SK-N-SH treated with all-trans-retinoic acid at 6 μM for 48 hours (cell line): ENCODE measurements at regions not wholly inside any gene's neighbourhood (a gene's known extent, or its start where the extent isn't known, plus 50 kb on each side); places are given as distances from the start of the nearest gene placed in this dataset.

Experiments used
- ATAC-seq: fragments of 200-7000 bp; cut with Tn5 transposase; 3 replicates; pipeline ENCODE4 v1.9.1; 2020; ENCODE audit warnings: mild to moderate bottlenecking, moderate library complexity
- ARNTL ChIP-seq: fragments of 450-650 bp; formaldehyde crosslinking; IDR thresholded peaks from 2 replicates; pipeline ENCODE4 v1.5.0; 2020; ENCODE audit warnings: low read depth, mild to moderate bottlenecking, moderate library complexity, borderline replicate concordance
- BACH2 ChIP-seq: fragments of 250-450 bp; sonication (Bioruptor Pico); IDR thresholded peaks from 2 replicates; pipeline ENCODE4 v1.9.0; 2021; ENCODE audit warnings: mild to moderate bottlenecking, borderline replicate concordance
- CSDC2 ChIP-seq: fragments of 250-450 bp; sonication (Bioruptor Pico); IDR thresholded peaks from 2 replicates; pipeline ENCODE4 v1.5.0; 2020; ENCODE audit warnings: mild to moderate bottlenecking, moderate library complexity
- ESRRG ChIP-seq: fragments of 250-450 bp; sonication (Bioruptor Pico); IDR thresholded peaks from 2 replicates; pipeline ENCODE4 v1.6.1; 2021; ENCODE audit warnings: mild to moderate bottlenecking
- GLIS3 ChIP-seq: fragments of 250-450 bp; sonication (Bioruptor Pico); IDR thresholded peaks from 2 replicates; pipeline ENCODE4 v1.5.0; 2020; ENCODE audit warnings: mild to moderate bottlenecking, moderate library complexity
- ISL1 ChIP-seq: fragments of 250-450 bp; sonication (Bioruptor Pico); IDR thresholded peaks from 2 replicates; pipeline ENCODE4 v2.1.2; 2022; ENCODE audit warnings: mild to moderate bottlenecking, moderate library complexity
- OSR1 ChIP-seq: fragments of 250-450 bp; sonication (Bioruptor Pico); IDR thresholded peaks from 2 replicates; pipeline ENCODE4 v1.8.0; 2022; ENCODE audit warnings: moderate library complexity, mild to moderate bottlenecking, inconsistent platforms
- PPARA ChIP-seq: fragments of 250-450 bp; sonication (Bioruptor Pico); IDR thresholded peaks from 2 replicates; pipeline ENCODE4 v1.5.0; 2020; ENCODE audit warnings: mild to moderate bottlenecking, borderline replicate concordance
- RARB ChIP-seq: fragments of 250-450 bp; sonication (Bioruptor Pico); IDR thresholded peaks from 2 replicates; pipeline ENCODE4 v1.8.0; 2021; ENCODE audit warnings: mild to moderate bottlenecking, moderate library complexity
- SNAI2 ChIP-seq: fragments of 250-450 bp; sonication (Bioruptor Pico); IDR thresholded peaks from 2 replicates; pipeline ENCODE4 v1.5.0; 2020; ENCODE audit warnings: mild to moderate bottlenecking, moderate library complexity
- TOX ChIP-seq: fragments of 250-450 bp; sonication (Bioruptor Pico); IDR thresholded peaks from 2 replicates; pipeline ENCODE4 v1.8.0; 2021; ENCODE audit warnings: mild to moderate bottlenecking, moderate library complexity, borderline replicate concordance
- ZC3H10 ChIP-seq: fragments of 250-450 bp; sonication (Bioruptor Pico); IDR thresholded peaks from 2 replicates; pipeline ENCODE4 v1.5.1; 2021; ENCODE audit warnings: mild to moderate bottlenecking, moderate library complexity
- ZFP3 ChIP-seq: fragments of 250-450 bp; sonication (Bioruptor Pico); IDR thresholded peaks from 2 replicates; pipeline ENCODE4 v1.5.0; 2020; ENCODE audit warnings: mild to moderate bottlenecking, moderate library complexity
- ZFP30 ChIP-seq: fragments of 450-650 bp; formaldehyde crosslinking; IDR thresholded peaks from 2 replicates; pipeline ENCODE4 v1.5.0; 2022; ENCODE audit warnings: mild to moderate bottlenecking, moderate library complexity
- ZNF565 ChIP-seq: fragments of 450-650 bp; formaldehyde crosslinking; conservative IDR thresholded peaks from 2 replicates; pipeline ENCODE4 v1.5.0; 2020; ENCODE audit warnings: low read depth, mild to moderate bottlenecking, moderate library complexity
- ZNF70 ChIP-seq: fragments of 450-650 bp; formaldehyde crosslinking; IDR thresholded peaks from 2 replicates; pipeline ENCODE4 v1.5.0; 2020; ENCODE audit warnings: mild to moderate bottlenecking, moderate library complexity
- ZNF8 ChIP-seq: fragments of 450-650 bp; formaldehyde crosslinking; IDR thresholded peaks from 2 replicates; pipeline ENCODE4 v1.5.0; 2020; ENCODE audit warnings: mild to moderate bottlenecking, moderate library complexity
- TF ChIP-seq, protein P1 (sequence below): fragments of 250-450 bp; sonication (Bioruptor Pico); IDR thresholded peaks from 2 replicates; pipeline ENCODE4 v1.5.0; 2020; ENCODE audit warnings: mild to moderate bottlenecking, moderate library complexity
- TF ChIP-seq, protein P2 (sequence below): fragments of 250-450 bp; sonication (Bioruptor Pico); IDR thresholded peaks from 2 replicates; pipeline ENCODE4 v1.8.0; 2020; ENCODE audit warnings: mild to moderate bottlenecking, moderate library complexity, borderline replicate concordance
- TF ChIP-seq, protein P3 (sequence below): fragments of 250-450 bp; sonication (Bioruptor Pico); IDR thresholded peaks from 2 replicates; pipeline ENCODE4 v1.8.0; 2021; ENCODE audit warnings: low read depth, mild to moderate bottlenecking, moderate library complexity, borderline replicate concordance
- TF ChIP-seq, protein P4 (sequence below): fragments of 250-450 bp; sonication (Bioruptor Pico); IDR thresholded peaks from 2 replicates; pipeline ENCODE4 v1.5.1; 2021; ENCODE audit warnings: mild to moderate bottlenecking, moderate library complexity

DNA sequence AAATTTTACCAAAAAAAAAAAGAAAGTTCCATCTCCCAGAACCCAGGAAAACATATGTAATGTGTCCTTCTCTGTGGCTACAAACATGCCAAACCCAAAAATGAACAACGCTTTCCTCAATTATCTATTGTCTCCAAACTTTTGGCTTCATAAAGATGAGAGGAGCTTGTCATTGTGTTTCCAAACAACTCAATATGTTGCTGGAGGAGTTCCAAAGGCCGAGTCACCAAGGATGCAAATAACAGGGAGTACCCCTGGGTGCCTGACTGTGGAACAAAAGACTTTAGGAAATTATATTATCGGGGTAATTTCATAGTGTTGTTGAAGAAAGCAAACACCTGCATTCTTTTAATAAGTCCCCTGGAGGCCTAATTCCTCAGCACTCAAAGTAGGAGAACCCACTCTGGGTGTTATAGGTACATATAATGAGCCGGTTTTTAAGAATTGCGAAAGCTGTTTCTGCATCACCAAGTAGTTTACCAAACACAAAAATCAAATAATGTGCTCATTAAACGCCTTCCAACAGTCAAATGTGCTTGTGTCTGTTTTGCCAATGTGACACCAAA lies 206.3 kb upstream of the PRICKLE2 start:
- TF ChIP-seq, protein P1, sequence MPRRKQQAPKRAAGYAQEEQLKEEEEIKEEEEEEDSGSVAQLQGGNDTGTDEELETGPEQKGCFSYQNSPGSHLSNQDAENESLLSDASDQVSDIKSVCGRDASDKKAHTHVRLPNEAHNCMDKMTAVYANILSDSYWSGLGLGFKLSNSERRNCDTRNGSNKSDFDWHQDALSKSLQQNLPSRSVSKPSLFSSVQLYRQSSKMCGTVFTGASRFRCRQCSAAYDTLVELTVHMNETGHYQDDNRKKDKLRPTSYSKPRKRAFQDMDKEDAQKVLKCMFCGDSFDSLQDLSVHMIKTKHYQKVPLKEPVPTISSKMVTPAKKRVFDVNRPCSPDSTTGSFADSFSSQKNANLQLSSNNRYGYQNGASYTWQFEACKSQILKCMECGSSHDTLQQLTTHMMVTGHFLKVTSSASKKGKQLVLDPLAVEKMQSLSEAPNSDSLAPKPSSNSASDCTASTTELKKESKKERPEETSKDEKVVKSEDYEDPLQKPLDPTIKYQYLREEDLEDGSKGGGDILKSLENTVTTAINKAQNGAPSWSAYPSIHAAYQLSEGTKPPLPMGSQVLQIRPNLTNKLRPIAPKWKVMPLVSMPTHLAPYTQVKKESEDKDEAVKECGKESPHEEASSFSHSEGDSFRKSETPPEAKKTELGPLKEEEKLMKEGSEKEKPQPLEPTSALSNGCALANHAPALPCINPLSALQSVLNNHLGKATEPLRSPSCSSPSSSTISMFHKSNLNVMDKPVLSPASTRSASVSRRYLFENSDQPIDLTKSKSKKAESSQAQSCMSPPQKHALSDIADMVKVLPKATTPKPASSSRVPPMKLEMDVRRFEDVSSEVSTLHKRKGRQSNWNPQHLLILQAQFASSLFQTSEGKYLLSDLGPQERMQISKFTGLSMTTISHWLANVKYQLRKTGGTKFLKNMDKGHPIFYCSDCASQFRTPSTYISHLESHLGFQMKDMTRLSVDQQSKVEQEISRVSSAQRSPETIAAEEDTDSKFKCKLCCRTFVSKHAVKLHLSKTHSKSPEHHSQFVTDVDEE (CRISPR knock-in tag): no peak
- TF ChIP-seq ARNTL (CRISPR knock-in tag) (no peak), RARB (CRISPR knock-in tag) (no peak), CSDC2 (no peak), TOX (CRISPR knock-in tag) (no peak)
- TF ChIP-seq, protein P2, sequence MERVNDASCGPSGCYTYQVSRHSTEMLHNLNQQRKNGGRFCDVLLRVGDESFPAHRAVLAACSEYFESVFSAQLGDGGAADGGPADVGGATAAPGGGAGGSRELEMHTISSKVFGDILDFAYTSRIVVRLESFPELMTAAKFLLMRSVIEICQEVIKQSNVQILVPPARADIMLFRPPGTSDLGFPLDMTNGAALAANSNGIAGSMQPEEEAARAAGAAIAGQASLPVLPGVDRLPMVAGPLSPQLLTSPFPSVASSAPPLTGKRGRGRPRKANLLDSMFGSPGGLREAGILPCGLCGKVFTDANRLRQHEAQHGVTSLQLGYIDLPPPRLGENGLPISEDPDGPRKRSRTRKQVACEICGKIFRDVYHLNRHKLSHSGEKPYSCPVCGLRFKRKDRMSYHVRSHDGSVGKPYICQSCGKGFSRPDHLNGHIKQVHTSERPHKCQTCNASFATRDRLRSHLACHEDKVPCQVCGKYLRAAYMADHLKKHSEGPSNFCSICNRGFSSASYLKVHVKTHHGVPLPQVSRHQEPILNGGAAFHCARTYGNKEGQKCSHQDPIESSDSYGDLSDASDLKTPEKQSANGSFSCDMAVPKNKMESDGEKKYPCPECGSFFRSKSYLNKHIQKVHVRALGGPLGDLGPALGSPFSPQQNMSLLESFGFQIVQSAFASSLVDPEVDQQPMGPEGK (CRISPR knock-in tag): no peak
- no peak for ATAC-seq

DNA sequence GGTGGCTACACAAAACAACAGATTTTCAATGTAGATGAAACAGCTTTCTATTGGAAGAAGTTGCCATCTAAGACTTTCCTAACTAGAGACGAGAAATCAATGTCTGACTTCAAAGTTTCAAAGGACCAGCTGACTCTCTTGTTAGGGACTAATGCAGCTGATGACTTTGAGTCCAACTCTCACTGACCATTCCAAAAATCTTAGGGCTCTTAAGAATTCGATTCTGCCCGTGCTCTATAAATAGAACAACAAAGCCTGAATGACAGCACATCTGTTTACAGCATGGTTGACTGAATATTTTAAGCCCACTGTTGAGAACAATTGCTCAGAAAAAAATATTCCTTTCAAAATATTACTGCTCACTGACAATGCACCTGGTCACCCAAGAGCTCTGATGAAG lies 202.4 kb upstream of the PRICKLE2 start:
- TF ChIP-seq ARNTL (CRISPR knock-in tag): no peak
- no peak for TF ChIP-seq ISL1 (CRISPR knock-in tag)
- TF ChIP-seq ZFP3 (CRISPR knock-in tag): no peak
- TF ChIP-seq OSR1 (CRISPR knock-in tag): no peak
- no peak for TF ChIP-seq ESRRG
- TF ChIP-seq, protein P1 (CRISPR knock-in tag): no peak
- no peak for TF ChIP-seq CSDC2
- no peak for TF ChIP-seq TOX (CRISPR knock-in tag)
- TF ChIP-seq ZNF70 (CRISPR knock-in tag): no peak
- TF ChIP-seq ZC3H10: no peak
- no peak for ATAC-seq

DNA sequence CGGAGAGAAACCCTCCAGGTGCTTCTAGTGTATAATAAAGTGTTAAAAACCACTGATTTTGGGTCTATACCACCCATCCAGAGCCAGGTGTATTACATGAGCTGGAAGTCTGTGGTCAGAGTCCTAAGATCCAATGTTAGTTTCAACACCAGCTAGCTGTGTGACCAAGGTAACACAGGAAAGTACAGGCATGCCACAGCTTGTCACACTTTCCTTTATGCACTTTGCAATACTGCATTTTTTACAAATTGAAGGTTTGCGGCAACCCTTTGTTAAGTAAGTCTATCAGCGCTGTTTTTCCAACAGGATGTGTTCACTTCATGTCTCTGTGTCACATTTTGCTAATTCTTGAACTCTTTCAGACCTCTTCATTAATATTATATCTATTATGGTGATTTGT lies 201.3 kb upstream of the PRICKLE2 start:
- no peak for ATAC-seq
- TF ChIP-seq ZNF8 (CRISPR knock-in tag): no peak
- no peak for TF ChIP-seq OSR1 (CRISPR knock-in tag)
- TF ChIP-seq, protein P3, sequence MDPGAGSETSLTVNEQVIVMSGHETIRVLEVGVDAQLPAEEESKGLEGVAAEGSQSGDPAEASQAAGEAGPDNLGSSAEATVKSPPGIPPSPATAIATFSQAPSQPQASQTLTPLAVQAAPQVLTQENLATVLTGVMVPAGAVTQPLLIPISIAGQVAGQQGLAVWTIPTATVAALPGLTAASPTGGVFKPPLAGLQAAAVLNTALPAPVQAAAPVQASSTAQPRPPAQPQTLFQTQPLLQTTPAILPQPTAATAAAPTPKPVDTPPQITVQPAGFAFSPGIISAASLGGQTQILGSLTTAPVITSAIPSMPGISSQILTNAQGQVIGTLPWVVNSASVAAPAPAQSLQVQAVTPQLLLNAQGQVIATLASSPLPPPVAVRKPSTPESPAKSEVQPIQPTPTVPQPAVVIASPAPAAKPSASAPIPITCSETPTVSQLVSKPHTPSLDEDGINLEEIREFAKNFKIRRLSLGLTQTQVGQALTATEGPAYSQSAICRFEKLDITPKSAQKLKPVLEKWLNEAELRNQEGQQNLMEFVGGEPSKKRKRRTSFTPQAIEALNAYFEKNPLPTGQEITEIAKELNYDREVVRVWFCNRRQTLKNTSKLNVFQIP (CRISPR knock-in tag): no peak
- TF ChIP-seq ZNF565 (CRISPR knock-in tag): no peak
- no peak for TF ChIP-seq ARNTL (CRISPR knock-in tag)
- TF ChIP-seq ZFP30 (CRISPR knock-in tag): no peak
- no peak for TF ChIP-seq GLIS3 (CRISPR knock-in tag)
- TF ChIP-seq ZNF70 (CRISPR knock-in tag): no peak
- TF ChIP-seq, protein P2 (CRISPR knock-in tag): no peak
- TF ChIP-seq ISL1 (CRISPR knock-in tag): no peak
- TF ChIP-seq SNAI2 (CRISPR knock-in tag): no peak
- TF ChIP-seq BACH2 (CRISPR knock-in tag): no peak
- TF ChIP-seq PPARA (CRISPR knock-in tag): no peak
- no peak for TF ChIP-seq ZFP3 (CRISPR knock-in tag)
- no peak for TF ChIP-seq ZC3H10
- no peak for TF ChIP-seq TOX (CRISPR knock-in tag)
- TF ChIP-seq, protein P4, sequence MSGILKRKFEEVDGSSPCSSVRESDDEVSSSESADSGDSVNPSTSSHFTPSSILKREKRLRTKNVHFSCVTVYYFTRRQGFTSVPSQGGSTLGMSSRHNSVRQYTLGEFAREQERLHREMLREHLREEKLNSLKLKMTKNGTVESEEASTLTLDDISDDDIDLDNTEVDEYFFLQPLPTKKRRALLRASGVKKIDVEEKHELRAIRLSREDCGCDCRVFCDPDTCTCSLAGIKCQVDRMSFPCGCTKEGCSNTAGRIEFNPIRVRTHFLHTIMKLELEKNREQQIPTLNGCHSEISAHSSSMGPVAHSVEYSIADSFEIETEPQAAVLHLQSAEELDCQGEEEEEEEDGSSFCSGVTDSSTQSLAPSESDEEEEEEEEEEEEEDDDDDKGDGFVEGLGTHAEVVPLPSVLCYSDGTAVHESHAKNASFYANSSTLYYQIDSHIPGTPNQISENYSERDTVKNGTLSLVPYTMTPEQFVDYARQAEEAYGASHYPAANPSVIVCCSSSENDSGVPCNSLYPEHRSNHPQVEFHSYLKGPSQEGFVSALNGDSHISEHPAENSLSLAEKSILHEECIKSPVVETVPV: no peak
- no peak for TF ChIP-seq RARB (CRISPR knock-in tag)
